ENCODE measurements at regions not wholly inside any gene's neighbourhood (a gene's known extent, or its start where the extent isn't known, plus 50 kb on each side); places are given as distances from the start of the nearest gene placed in this dataset.

DNA sequence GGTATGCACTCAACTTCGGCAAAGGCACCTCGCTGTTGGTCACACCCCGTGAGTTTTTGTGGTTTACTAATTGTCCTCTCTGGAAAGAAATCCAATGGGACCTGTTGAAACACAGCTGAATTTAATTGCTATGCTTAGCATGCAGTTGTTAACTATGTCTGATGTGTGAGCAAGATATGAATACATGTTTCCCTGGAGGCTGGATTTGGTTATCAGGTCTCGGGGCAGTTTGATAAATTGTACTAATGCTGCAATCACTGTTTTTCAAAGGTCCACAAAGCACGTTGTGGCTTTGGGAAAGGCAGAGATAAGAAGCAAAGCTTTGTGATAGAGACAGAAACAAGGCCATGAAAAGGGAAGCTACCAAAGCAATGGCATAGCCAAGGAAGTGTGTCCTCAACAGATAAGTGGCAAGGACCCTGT is 91.3 kb downstream of the DAD1 start:
- TF ChIP-seq, protein P1, sequence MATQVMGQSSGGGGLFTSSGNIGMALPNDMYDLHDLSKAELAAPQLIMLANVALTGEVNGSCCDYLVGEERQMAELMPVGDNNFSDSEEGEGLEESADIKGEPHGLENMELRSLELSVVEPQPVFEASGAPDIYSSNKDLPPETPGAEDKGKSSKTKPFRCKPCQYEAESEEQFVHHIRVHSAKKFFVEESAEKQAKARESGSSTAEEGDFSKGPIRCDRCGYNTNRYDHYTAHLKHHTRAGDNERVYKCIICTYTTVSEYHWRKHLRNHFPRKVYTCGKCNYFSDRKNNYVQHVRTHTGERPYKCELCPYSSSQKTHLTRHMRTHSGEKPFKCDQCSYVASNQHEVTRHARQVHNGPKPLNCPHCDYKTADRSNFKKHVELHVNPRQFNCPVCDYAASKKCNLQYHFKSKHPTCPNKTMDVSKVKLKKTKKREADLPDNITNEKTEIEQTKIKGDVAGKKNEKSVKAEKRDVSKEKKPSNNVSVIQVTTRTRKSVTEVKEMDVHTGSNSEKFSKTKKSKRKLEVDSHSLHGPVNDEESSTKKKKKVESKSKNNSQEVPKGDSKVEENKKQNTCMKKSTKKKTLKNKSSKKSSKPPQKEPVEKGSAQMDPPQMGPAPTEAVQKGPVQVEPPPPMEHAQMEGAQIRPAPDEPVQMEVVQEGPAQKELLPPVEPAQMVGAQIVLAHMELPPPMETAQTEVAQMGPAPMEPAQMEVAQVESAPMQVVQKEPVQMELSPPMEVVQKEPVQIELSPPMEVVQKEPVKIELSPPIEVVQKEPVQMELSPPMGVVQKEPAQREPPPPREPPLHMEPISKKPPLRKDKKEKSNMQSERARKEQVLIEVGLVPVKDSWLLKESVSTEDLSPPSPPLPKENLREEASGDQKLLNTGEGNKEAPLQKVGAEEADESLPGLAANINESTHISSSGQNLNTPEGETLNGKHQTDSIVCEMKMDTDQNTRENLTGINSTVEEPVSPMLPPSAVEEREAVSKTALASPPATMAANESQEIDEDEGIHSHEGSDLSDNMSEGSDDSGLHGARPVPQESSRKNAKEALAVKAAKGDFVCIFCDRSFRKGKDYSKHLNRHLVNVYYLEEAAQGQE (IDR thresholded peaks at IDR 0.05; ENCODE audit: insufficient replicate concordance, low read depth) = no peak
- TF ChIP-seq SPI1 (IDR thresholded peaks at IDR 0.05; ENCODE audit: borderline replicate concordance, low read depth) (no peak), GABPA (IDR thresholded peaks at IDR 0.05; ENCODE audit: low read depth) (no peak), POLR2AphosphoS5 (IDR thresholded peaks at IDR 0.05; ENCODE audit: low read depth) (no peak)
- TF ChIP-seq, protein P2, sequence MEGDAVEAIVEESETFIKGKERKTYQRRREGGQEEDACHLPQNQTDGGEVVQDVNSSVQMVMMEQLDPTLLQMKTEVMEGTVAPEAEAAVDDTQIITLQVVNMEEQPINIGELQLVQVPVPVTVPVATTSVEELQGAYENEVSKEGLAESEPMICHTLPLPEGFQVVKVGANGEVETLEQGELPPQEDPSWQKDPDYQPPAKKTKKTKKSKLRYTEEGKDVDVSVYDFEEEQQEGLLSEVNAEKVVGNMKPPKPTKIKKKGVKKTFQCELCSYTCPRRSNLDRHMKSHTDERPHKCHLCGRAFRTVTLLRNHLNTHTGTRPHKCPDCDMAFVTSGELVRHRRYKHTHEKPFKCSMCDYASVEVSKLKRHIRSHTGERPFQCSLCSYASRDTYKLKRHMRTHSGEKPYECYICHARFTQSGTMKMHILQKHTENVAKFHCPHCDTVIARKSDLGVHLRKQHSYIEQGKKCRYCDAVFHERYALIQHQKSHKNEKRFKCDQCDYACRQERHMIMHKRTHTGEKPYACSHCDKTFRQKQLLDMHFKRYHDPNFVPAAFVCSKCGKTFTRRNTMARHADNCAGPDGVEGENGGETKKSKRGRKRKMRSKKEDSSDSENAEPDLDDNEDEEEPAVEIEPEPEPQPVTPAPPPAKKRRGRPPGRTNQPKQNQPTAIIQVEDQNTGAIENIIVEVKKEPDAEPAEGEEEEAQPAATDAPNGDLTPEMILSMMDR (IDR thresholded peaks at IDR 0.05; ENCODE audit: insufficient read depth, low read length) = no peak
- Histone ChIP-seq H3K27me3 (ENCODE audit: insufficient read depth, poor library complexity, severe bottlenecking) (no peaks in the 10 kb centered on the region), H3K4me3 (replicated peaks; ENCODE audit: insufficient read depth, low read length) (no peak overlapping the region), H3K27ac (replicated peaks) (no peak overlapping the region)
- no peak for DNase-seq (ENCODE audit: low read depth in 1 of 2, low spot score in 1 of 2)

DNA sequence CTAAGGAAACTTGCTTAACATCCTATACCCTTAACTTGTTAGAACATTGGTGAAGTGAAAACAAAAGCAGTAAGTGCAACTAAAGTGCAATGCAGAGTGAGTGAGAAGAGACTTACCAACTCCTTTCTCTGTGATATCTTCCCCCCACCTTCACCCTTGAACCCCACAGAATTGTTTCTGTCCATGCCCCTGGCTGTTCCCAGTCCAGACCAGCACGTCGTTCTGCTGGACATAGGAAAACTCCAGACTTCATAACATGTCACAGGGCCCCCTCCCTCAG is 91.9 kb downstream of the DAD1 start:
- H3K27ac ChIP-seq (replicated peaks) = no peak overlapping the region
- TF ChIP-seq SPI1 (IDR thresholded peaks at IDR 0.05; ENCODE audit: borderline replicate concordance, low read depth) (no peak), GABPA (IDR thresholded peaks at IDR 0.05; ENCODE audit: low read depth) (no peak)
- TF ChIP-seq, protein P2 (IDR thresholded peaks at IDR 0.05; ENCODE audit: insufficient read depth, low read length) = no peak
- TF ChIP-seq, protein P1 (IDR thresholded peaks at IDR 0.05; ENCODE audit: insufficient replicate concordance, low read depth) = no peak
- DNase-seq (ENCODE audit: low read depth in 1 of 2, low spot score in 1 of 2) = no peak
- no peak overlapping the region for H3K4me3 ChIP-seq (replicated peaks; ENCODE audit: insufficient read depth, low read length)
- no peaks in the 10 kb centered on the region for H3K27me3 ChIP-seq (ENCODE audit: insufficient read depth, poor library complexity, severe bottlenecking)

DNA sequence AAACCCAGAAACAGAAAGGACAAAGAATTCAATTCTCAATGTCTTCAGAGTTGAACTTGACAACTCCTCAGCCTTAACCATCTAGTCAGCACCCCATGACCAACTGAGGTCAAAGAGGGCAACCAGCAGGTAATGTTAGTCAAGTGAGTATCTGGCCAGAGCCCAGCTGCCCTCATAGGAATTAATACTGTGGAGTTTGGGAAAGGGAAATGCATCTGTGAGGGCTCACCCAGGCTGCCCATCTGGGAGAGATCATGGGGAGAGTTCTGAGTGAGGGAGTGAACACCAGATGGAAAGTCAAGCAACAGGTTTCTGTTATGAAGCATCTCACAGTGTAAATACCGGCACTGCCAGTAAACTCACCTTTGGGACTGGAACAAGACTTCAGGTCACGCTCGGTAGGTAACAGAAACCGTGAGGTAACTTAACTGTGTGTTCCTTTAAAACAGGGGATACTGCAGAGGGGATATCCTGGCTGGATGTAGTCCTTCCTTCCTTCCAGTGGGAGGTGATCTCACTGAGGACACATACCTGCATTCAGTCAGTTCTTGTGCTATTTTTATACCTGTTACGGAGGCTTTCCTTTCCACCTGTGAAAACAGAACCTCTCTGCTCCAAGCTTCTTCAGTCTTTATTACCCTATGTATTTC is 94.4 kb downstream of the DAD1 start:
- no peak overlapping the region for H3K4me3 ChIP-seq (replicated peaks; ENCODE audit: insufficient read depth, low read length)

More for the DNA sequence above, 94.4 kb downstream of the DAD1 start:
- H3K27ac ChIP-seq (replicated peaks) = no peak overlapping the region
- TF ChIP-seq SPI1 (IDR thresholded peaks at IDR 0.05; ENCODE audit: borderline replicate concordance, low read depth) (no peak), POLR2AphosphoS5 (IDR thresholded peaks at IDR 0.05; ENCODE audit: low read depth) (no peak), GABPA (IDR thresholded peaks at IDR 0.05; ENCODE audit: low read depth) (no peak)
- TF ChIP-seq, protein P2 (IDR thresholded peaks at IDR 0.05; ENCODE audit: insufficient read depth, low read length) = no peak
- TF ChIP-seq, protein P1 (IDR thresholded peaks at IDR 0.05; ENCODE audit: insufficient replicate concordance, low read depth) = no peak
- H3K27me3 ChIP-seq (ENCODE audit: insufficient read depth, poor library complexity, severe bottlenecking) = no peaks in the 10 kb centered on the region
- no peak for DNase-seq (ENCODE audit: low read depth in 1 of 2, low spot score in 1 of 2)
